Fibroblast of villous mesenchyme (primary cell): ENCODE measurements at regions not wholly inside any gene's neighbourhood (a gene's known extent, or its start where the extent isn't known, plus 50 kb on each side); places are given as distances from the start of the nearest gene placed in this dataset.
A peak's percentile ranks its signal among the peaks of the same experiment; 100 is the strongest.

ENCODE experiments used
- DNase-seq: peaks from one replicate; pipeline ENCODE4 v3.0.0-alpha.2; 2010; ENCODE audit warnings: low read depth
- H3K4me3 ChIP-seq: 2 replicates; pipeline ENCODE4 v1.5.1; 2011; ENCODE audit warnings: low read depth, mild to moderate bottlenecking, low read length
- TF ChIP-seq, protein P1 (sequence below): IDR thresholded peaks from 2 replicates; pipeline ENCODE4 v1.5.1; 2012; ENCODE audit warnings: low read depth, mild to moderate bottlenecking, low read length; ENCODE audit not compliant: insufficient read depth

DNA sequence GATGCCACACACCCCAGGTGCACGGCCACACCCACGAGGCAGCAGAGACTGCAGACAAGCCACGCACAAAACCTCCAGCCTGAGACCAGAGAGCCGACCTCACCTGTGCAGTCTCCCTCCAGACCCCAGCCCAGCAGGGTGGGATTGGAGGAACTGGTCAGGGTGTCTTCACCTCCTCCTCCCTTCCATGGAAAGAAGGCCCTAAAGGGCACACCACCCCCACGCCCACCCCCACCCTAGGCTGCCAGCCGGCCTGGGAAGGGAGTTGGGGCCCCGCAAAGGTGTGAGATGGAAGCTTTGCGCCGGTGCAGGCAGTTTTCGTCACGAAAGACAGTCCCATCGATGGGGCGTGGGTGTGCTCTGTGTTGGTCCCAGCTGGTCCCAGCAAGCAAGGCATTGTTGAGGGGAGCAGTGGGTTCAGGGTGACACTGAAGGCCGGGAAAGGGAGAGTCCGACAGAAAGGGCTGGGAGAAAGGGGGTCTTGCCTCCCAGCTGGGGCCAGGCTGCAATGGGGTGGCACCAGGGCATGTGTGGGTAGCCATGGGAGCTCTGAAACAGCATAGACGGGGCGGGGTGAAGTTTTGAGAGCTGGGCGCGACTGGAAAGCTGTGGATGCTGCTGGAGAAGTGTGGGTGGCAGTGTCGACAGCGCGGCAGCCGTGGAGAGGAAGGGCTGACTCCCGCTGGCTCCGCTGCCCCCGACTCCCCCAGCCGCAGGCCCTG is 349.2 kb downstream of the GLRX3 start:
- no peak for DNase-seq
- TF ChIP-seq, protein P1, sequence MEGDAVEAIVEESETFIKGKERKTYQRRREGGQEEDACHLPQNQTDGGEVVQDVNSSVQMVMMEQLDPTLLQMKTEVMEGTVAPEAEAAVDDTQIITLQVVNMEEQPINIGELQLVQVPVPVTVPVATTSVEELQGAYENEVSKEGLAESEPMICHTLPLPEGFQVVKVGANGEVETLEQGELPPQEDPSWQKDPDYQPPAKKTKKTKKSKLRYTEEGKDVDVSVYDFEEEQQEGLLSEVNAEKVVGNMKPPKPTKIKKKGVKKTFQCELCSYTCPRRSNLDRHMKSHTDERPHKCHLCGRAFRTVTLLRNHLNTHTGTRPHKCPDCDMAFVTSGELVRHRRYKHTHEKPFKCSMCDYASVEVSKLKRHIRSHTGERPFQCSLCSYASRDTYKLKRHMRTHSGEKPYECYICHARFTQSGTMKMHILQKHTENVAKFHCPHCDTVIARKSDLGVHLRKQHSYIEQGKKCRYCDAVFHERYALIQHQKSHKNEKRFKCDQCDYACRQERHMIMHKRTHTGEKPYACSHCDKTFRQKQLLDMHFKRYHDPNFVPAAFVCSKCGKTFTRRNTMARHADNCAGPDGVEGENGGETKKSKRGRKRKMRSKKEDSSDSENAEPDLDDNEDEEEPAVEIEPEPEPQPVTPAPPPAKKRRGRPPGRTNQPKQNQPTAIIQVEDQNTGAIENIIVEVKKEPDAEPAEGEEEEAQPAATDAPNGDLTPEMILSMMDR: no peak
- H3K4me3 ChIP-seq: no peak overlapping the region

DNA sequence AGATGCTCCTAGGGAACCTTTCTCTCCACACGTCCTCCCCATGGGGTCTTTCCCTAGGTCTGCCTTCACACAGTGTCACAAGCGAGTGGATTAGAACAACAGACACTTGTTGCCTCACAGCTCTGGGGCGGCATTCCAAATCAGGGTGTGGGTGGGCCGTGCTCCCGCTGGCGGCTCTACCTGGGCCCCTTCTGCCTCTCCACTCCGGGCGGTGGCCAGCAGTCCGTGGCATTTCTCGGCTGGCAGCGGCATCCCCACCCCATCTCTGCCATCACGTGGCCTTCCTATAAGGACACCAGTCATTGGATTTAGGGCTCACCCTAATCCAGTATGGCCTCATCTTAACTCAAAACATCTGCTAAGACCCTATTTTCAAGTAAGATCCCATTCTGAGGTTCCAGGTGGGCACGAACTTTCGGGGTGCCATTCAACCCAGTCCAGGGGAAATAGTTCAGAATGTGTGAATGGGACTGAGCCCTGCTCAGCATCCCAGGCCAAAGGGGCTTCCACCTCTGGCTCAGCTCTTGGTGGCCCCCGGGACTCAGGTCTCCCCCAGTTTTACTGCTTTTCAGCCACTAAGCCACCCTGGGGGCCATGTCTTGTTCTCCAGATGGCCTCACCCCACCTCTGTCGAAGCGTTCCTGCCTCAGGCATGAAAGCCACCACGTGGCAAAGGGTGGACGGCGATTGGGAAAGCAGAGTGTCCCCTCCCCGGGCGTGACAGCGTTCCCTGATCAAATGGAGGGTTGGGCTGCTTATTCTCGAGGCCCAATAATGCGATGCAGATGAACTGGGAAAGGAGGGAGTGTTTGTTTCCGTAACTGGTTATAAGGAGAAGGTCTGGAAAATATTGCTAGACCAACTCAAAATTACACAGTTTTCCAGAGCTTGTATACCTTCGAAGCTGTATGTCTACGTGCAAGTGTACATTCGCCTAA is 350.0 kb downstream of the GLRX3 start:
- no peak for DNase-seq
- TF ChIP-seq, protein P1: no peak
- no peak overlapping the region for H3K4me3 ChIP-seq

DNA sequence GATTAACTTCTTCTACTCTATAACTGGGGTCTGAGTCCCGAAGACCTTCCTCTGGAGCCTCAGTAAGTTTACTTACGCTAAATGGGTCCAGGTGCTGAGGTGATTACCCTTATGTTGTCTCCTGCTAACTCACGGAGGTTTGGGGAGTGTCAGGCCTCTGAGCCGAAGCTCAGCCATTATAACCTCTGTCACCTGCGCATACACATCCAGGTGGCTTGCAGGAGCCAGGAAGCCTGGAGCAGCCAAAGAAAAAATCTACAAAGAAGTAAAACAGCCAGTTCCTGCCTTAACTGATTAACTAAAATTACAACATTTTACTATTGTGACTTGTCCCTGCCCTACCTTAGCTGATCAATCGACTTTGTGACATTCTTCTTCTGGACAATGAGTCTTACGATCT is 350.7 kb downstream of the GLRX3 start:
- no peak for DNase-seq
- H3K4me3 ChIP-seq: no peak overlapping the region
- TF ChIP-seq, protein P1: no peak

- no peak overlapping the region for H3K4me3 ChIP-seq
- DNase-seq: no peak
- TF ChIP-seq, protein P1: no peak
Measured at GRCh38 chr10:130487566-130487965, 351.4 kb downstream of the GLRX3 start.

DNA sequence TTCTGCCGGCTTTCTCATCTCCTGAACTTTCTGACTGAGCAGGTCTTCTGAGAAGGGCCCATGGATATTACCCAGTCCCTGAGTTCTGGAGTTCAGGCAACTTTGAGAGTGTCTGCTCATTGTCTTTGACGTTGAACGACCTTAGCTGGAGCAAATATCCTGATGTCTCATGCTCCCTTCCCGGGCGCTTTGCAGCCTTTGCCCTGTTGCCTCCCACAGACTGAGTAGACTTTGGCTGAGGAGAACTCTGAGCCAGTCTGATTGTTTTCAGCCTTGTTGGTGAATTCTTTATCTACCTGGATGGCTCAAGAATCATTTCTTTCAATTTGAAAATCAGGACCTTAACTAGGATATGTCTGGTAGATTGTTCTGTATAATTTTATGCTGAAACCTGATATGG is 353.7 kb downstream of the GLRX3 start:
- TF ChIP-seq, protein P1: no peak
- no peak overlapping the region for H3K4me3 ChIP-seq
- no peak for DNase-seq

DNA sequence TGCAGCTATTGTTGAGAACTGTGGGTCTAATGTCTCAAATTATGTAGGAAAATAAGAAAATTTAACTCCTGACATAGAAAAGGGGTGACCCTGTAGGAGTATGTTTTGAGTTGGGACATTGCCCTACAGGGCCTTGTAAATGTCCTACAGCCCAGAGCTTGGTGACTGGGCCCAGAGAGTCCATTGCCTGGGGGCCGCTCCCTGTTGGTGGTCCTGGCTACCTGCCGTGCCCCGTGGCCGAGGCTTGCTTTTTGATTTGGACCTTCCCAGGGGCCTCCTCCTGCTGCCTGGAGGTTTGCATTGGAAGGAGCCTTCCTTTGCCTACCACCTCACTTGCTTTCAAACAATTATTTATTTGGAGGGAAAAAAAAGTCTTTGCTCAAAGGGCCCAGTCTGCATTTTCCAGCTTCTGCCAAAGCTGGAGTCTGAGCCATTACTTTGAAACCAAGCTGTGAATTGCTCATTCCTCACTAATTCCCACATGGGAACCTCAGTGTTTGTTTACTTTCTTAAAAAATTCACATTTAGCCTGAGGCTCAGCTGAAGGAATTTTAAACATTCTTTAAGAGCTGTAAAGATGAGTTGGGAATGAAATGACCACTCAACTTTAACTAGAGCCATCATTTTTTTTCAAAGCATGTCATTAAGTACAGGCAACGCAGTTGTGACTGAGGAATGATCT is 355.0 kb downstream of the GLRX3 start:
- TF ChIP-seq, protein P1: no peak
- peak; percentile 0 for DNase-seq
- H3K4me3 ChIP-seq: no peak overlapping the region
